Glomerular endothelial cell (primary cell): ENCODE measurements at regions not wholly inside any gene's neighbourhood (a gene's known extent, or its start where the extent isn't known, plus 50 kb on each side); places are given as distances from the start of the nearest gene placed in this dataset.

Experiments
- DNase-seq: peaks from one replicate; pipeline ENCODE4 v3.0.0-alpha.2; 2011; ENCODE audit warnings: low read depth, low spot score; ENCODE audit errors: extremely low read depth

DNA sequence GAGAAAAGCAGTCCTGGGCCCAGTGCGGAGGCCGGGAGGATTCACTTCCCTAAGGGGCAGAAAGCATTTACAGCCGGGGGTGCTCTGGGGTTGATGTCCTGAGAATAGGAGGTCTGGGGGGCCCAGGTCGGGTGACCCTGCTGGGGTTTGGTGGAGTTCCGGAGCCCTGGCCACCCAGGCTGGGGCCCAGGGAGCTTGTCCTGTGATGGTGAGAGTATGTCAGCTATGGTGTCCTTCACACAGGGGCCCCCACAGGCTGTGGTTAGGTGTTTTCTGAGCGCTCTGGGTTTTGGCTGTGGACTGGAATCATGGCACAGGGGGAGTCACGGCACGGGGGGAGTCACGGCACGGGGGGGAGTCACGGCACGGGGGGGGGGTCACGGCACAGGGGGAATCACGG is 54.5 kb upstream of the TMEM18 start:
- DNase-seq: no peak

DNA sequence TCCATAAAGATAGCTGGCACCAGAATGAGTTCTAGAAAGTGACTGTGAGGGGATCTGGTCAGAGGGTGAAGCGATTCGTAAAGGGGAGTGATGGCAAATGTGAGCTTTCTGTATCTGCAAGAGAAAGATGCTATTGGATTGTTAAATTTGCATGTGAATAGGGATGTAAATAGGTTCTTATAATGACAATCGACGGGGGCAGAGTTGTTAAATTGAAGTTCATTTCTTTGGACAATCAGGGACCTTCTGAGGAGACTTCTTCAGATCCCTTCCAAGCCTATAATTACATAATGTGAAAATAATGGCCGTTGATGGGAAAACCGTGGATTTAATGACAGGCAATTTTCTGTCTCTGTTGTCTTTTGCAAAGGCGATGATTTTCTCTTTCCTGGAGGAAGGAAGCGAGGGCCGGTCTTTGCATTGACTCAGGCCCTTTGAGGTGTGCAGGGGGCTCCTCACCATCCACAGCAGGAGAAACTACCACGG is 52.2 kb upstream of the TMEM18 start:
- DNase-seq: no peak

DNA sequence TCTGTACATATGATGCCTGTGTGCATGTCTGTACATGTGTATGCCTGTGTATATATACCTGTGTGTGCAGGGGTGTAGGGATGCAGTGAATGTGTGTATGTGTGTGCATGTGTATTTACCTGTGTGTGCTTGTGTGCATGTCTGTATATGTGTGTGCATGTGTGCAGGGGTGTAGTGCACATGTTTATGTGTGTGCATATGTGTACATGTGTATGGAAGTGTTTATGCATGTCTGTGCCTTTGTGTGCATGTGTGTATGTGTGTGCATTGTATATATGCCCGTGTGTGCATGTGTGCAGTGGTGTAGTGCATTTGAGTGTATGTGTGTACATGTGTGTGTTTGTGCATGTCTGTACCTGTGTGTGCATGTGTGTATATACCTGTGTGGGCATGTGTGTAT is 51.0 kb upstream of the TMEM18 start:
- no peak for DNase-seq

DNA sequence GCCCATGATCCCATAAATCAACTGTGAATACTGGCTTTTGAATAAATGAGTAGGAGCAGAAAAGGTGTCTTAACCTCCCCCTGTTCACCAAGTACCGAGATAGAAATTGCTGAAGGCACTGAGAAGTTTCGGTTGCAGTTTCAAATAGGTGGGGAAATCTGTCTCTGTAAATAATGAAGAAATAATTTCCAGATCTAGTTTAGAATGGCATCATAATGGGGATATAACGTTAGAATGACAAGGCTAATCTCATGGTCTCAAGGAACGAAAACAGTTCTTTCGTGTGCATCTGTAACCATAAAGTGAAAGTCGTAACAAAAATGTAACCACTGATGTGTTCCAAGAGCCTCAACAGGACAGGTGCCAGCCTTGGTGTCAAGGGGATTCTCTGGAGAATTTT is 49.9 kb upstream of the TMEM18 start:
- no peak for DNase-seq
